ENCODE measurements at regions not wholly inside any gene's neighbourhood (a gene's known extent, or its start where the extent isn't known, plus 50 kb on each side); places are given as distances from the start of the nearest gene placed in this dataset.

DNA sequence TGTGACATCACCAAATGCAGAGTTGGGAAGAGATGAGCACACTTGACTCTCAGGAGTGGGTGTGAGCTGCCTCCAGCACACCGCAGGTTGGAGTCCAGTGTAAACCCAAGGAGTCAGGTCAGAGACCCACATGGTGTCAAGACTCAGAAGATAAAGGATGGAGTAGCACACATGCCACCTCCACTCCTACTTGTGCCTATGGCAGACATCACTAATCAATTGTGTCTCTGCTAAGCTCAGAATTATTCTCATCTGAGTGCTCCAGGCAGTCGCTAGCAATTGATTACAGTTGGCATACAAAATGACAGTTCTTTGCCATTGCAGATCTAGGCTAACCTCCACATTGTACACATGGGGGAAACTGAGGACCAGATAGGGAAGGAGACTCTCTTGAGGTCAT, 187.1 kb downstream of the RPS24 start:
- FAIRE-seq (no peak), ATAC-seq (no peak), DNase-seq (no peak)
- no peaks in the 10 kb centered on the region for H3K27me3 ChIP-seq
- H3K27ac ChIP-seq, result no peak overlapping the region
- WGBS, 2 donors, result 80 to 92% methylated on average over 2 of the region's 2 CpGs
- no peaks in the 10 kb centered on the region for H3K4me1 ChIP-seq
- no peaks in the 10 kb centered on the region for H3K36me3 ChIP-seq
- H3K4me3 ChIP-seq, result no peak overlapping the region
- TF ChIP-seq, protein P1, sequence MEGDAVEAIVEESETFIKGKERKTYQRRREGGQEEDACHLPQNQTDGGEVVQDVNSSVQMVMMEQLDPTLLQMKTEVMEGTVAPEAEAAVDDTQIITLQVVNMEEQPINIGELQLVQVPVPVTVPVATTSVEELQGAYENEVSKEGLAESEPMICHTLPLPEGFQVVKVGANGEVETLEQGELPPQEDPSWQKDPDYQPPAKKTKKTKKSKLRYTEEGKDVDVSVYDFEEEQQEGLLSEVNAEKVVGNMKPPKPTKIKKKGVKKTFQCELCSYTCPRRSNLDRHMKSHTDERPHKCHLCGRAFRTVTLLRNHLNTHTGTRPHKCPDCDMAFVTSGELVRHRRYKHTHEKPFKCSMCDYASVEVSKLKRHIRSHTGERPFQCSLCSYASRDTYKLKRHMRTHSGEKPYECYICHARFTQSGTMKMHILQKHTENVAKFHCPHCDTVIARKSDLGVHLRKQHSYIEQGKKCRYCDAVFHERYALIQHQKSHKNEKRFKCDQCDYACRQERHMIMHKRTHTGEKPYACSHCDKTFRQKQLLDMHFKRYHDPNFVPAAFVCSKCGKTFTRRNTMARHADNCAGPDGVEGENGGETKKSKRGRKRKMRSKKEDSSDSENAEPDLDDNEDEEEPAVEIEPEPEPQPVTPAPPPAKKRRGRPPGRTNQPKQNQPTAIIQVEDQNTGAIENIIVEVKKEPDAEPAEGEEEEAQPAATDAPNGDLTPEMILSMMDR (IDR thresholded peaks at IDR 0.05), result no peak
- no peaks in the 10 kb centered on the region for H3K9me3 ChIP-seq
- intact Hi-C loops (cut with DNase I), result loop anchor here in 1 of 3 donors (10.0 kb wide), 1 partner anchor 984 kb away; no protein-coding TSS in a partner anchor

DNA sequence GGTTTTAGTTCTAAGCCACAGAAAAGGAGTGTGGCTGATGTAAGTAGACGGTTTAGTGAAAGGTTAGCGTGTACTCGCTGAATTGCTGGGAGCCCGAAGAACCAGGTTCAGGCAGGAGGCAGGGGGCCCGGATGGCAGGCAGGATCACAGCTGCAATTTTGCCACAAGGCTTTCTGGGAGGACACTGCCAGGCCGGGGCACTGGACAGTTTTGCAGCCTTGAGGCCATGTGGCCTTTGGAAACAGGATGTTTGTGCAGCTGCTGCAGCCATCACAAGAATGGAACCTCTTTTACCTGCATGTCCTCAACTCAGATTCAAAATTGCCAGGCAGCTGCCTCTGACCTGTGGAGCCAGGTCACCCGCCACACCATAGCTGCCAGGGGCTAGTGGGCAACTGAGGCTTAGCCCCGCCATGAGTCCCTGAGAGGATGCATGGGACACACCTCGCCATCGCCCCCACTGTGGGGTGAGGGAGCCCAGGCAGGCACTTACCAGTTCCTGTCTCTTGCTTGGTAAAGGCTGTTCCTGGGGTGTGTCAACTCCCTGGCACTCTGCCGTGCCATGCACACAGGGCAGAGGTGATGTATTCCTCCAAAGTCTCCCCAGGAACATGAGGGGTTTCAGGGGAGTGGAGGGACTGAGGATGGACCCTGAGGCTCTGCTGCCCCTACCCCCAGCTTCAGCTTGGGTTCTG, 188.6 kb downstream of the RPS24 start:
- intact Hi-C loops (cut with DNase I), result loop anchor here in 1 of 3 donors (10.0 kb wide), 1 partner anchor 983 kb away; no protein-coding TSS in a partner anchor
- TF ChIP-seq, protein P1 (IDR thresholded peaks at IDR 0.05), result no peak
- Histone ChIP-seq H3K27me3 (no peaks in the 10 kb centered on the region), H3K9me3 (no peaks in the 10 kb centered on the region), H3K27ac (no peak overlapping the region), H3K36me3 (no peaks in the 10 kb centered on the region), H3K4me3 (no peak overlapping the region), H3K4me1 (no peaks in the 10 kb centered on the region)
- DNase-seq, result no peak
- FAIRE-seq, result no peak
- WGBS, 2 donors, result 83 to 88% methylated on average over 11 of the region's 11 CpGs
- ATAC-seq, result no peak

DNA sequence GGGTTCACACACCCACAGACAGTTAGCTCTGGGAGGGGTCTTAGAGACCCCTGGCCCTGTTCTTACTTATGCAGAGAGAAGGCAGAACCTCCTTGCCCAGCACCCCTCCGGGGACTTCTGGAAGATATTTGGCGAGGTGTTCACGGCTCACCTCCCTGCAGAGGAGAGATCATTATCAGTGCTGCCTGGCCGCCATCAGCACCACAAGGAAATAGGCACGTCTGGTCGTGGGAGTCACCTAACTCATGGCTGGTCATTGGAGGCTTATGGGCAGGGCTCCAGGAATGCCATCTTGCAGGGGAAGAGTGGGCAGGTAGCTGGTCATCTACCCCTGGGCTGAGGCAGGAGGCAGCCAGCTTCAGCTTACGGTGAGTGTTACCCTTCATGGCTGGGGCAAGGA, 189.4 kb downstream of the RPS24 start:
- TF ChIP-seq, protein P1 (IDR thresholded peaks at IDR 0.05), result no peak
- 62 to 70% methylated on average over 7 of the region's 7 CpGs for WGBS, 2 donors
- no peaks in the 10 kb centered on the region for H3K27me3 ChIP-seq
- H3K36me3 ChIP-seq, result no peaks in the 10 kb centered on the region
- no peaks in the 10 kb centered on the region for H3K9me3 ChIP-seq
- H3K4me3 ChIP-seq, result no peak overlapping the region
- H3K27ac ChIP-seq, result no peak overlapping the region
- DNase-seq, result no peak
- FAIRE-seq, result no peak
- no peak for ATAC-seq
- intact Hi-C loops (cut with DNase I), result loop anchor here in 1 of 3 donors (10.0 kb wide), 1 partner anchor 982 kb away; no protein-coding TSS in a partner anchor
- H3K4me1 ChIP-seq, result no peaks in the 10 kb centered on the region

DNA sequence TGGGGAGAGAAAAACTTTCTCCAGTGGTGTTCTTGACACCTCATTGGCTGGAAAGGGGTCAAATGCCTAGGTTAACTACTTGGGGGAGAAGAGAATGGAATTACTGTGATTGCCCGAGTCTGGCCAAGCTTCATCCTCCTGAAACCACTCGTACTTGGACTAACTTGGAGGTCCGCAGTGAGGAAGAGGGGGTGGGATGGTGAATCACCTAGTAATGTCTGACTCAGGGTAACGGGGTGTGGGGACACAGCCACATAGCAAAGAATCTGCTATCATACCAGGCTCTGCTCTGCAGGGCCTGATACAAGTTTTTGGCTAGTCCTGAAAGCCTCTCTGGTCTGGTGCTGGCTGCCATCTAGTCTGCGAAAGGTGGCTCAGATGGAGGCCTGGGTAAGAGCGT, 190.9 kb downstream of the RPS24 start:
- DNase-seq (no peak), ATAC-seq (no peak), FAIRE-seq (no peak)
- Histone ChIP-seq H3K27ac (no peak overlapping the region), H3K27me3 (no peaks in the 10 kb centered on the region), H3K9me3 (no peaks in the 10 kb centered on the region), H3K4me3 (no peak overlapping the region), H3K36me3 (no peaks in the 10 kb centered on the region), H3K4me1 (no peaks in the 10 kb centered on the region)
- 84 to 91% methylated on average over 6 of the region's 6 CpGs for WGBS, 2 donors
- intact Hi-C loops (cut with DNase I), result loop anchor here in 1 of 3 donors (10.0 kb wide), 1 partner anchor 980 kb away; no protein-coding TSS in a partner anchor
- TF ChIP-seq, protein P1 (IDR thresholded peaks at IDR 0.05), result no peak

DNA sequence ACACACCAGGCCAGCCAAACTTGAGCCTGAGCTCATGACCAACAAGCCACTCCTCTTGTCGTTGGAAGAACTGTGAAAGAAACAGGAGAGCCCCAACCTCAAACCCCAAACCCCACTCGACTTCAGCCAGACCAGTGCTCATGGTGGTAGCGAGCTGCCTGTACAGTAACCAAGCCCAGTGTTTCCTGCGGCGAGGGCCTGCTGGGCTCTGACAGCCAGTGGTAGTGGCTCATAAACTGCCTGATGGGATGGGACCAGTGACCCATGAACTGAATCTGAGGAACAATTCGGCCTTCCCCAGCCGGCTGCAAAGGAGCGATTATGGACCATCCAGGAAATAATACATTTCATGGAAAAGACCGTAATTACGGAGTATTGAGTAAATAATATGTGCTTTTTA, 191.9 kb downstream of the RPS24 start:
- no peaks in the 10 kb centered on the region for H3K27me3 ChIP-seq
- DNase-seq (no peak), FAIRE-seq (no peak), ATAC-seq (no peak)
- H3K27ac ChIP-seq, result no peak overlapping the region
- TF ChIP-seq, protein P1 (IDR thresholded peaks at IDR 0.05), result no peak
- H3K9me3 ChIP-seq, result no peaks in the 10 kb centered on the region
- no peaks in the 10 kb centered on the region for H3K4me1 ChIP-seq
- no peak overlapping the region for H3K4me3 ChIP-seq
- intact Hi-C loops (cut with DNase I), result loop anchor here in 1 of 3 donors (10.0 kb wide), 1 partner anchor 979 kb away; no protein-coding TSS in a partner anchor
- WGBS, 2 donors, result 88 to 89% methylated on average over 10 of the region's 10 CpGs
- H3K36me3 ChIP-seq, result no peaks in the 10 kb centered on the region

Measured in pancreas (tissue), 10 donors.